ENCODE measurements at regions not wholly inside any gene's neighbourhood (a gene's known extent, or its start where the extent isn't known, plus 50 kb on each side); places are given as distances from the start of the nearest gene placed in this dataset.

DNA sequence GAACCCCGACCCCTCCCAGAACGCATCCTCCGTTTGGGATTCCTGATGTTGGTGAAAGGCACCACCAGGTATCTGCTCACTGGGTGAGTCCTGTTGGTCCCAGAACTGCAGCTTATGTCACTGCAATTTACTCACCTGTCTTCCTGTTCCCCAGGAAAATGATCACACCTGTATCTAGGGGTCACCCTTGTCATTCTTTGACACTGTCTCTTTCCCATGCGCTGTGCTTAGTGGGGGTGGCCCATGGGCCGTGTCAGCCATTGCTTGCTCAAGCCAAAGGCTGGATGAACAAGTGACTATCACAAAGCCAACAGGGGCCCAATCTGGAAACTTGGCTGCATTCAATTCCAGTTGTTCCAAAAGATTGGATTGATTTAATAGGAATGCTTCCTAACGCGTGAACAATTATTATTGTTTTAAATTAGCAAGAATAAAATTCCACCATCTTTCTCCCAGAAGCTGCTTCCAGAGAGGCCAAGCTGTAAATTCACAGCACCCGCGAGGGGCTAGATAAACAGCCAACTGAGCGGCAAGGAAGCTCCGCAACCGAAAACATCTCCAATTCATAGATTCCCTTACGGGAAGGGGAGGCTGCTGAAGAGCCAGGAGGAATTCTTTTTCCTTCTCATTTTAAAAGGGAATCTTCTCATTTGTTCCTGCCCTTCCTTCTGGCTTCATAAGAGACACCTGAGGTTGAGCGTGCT lies 134.8 kb upstream of the ZMIZ1 start:
- Histone ChIP-seq H3K36me3 (ENCODE audit: control insufficient read depth in 4 of 4, insufficient read depth in 4 of 4, low read length in 4 of 4) (no peaks in the 10 kb centered on the region), H3K27me3 (ENCODE audit: control insufficient read depth in 3 of 3, insufficient read depth in 3 of 3, low read length in 2 of 3) (no peaks in the 10 kb centered on the region), H3K4me1 (ENCODE audit: control insufficient read depth in 5 of 5, insufficient read depth in 5 of 5, low read length in 5 of 5) (peaks cover 0 to 32% (median 18%) of the 10 kb centered on the region in 5 donors), H3K9ac (ENCODE audit: insufficient read depth in 1 of 2, low read length in 2 of 2) (no peak overlapping the region), H3K27ac (ENCODE audit: low read depth in 1 of 2, low read length in 1 of 2) (no peak overlapping the region), H3K9me3 (ENCODE audit: control insufficient read depth in 4 of 4, insufficient read depth in 3 of 4, low read length in 3 of 4) (no peaks in the 10 kb centered on the region), H3K4me3 (no peak overlapping the region)
- DNase-seq, result no peak
- WGBS, 2 donors, result 79 to 86% methylated on average over 14 of the region's 14 CpGs
- TF ChIP-seq, protein P1, sequence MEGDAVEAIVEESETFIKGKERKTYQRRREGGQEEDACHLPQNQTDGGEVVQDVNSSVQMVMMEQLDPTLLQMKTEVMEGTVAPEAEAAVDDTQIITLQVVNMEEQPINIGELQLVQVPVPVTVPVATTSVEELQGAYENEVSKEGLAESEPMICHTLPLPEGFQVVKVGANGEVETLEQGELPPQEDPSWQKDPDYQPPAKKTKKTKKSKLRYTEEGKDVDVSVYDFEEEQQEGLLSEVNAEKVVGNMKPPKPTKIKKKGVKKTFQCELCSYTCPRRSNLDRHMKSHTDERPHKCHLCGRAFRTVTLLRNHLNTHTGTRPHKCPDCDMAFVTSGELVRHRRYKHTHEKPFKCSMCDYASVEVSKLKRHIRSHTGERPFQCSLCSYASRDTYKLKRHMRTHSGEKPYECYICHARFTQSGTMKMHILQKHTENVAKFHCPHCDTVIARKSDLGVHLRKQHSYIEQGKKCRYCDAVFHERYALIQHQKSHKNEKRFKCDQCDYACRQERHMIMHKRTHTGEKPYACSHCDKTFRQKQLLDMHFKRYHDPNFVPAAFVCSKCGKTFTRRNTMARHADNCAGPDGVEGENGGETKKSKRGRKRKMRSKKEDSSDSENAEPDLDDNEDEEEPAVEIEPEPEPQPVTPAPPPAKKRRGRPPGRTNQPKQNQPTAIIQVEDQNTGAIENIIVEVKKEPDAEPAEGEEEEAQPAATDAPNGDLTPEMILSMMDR (IDR thresholded peaks at IDR 0.05; ENCODE audit: control extremely low read depth, extremely low read depth), result no peak
- no peak for ATAC-seq (ENCODE audit: insufficient read depth, low FRiP score)

DNA sequence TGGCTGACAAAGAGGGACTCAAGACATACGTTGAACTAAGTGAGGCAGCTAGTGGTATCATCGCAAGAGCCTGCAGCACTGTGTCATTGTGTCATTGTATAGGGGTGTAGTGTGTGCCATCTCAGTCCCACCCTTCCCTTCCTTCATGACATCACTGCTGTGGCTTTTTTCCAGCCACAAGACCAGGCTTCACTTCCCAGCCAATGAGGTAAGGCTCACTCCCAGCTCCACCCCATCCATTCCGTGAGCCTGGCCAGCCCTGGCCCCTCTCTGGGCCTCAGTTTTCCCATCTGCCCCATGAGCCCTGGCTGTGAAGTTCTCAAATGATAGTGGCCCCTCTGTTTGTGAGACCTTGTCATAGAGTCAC lies 134.3 kb upstream of the ZMIZ1 start:
- WGBS, 2 donors, result 58 to 70% methylated on average over 3 of the region's 3 CpGs
- peak overlapping the region in 1 of 2 donors; percentile 13 for H3K27ac ChIP-seq (ENCODE audit: low read depth in 1 of 2, low read length in 1 of 2)

DNA sequence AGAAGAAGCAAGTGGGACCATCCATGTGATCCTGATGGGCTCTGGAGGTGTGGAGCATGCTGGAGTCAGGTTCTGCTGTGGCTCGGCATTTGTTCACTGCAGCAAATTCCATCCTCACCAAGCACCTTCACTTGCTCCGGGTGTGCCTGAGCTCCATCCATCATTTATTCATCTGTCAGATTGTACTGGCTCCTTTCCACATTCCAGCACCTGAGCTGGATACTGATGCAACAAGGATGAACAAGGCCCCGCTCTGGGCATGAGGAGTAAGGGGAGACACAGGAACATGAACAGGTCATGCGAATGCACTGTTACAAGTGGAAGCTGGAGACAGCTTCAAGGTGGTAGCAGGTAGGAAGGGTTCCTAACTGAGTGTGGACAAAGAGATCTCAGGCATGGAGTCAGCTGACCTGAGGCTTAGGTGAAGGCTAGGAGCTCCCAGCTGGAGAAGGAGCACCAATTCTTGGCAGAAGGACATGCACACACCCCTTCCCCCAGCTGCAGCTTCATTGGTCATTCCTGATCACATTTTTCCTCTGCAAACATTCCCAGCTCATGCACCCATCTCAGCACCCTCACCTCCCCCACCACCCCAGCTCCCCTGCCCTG lies 133.7 kb upstream of the ZMIZ1 start:
- peak overlapping the region in 1 of 2 donors; percentile 50 for H3K27ac ChIP-seq (ENCODE audit: low read depth in 1 of 2, low read length in 1 of 2)
- peaks cover 0 to 33% (median 18%) of the 10 kb centered on the region in 5 donors for H3K4me1 ChIP-seq (ENCODE audit: control insufficient read depth in 5 of 5, insufficient read depth in 5 of 5, low read length in 5 of 5)
- no peaks in the 10 kb centered on the region for H3K27me3 ChIP-seq (ENCODE audit: control insufficient read depth in 3 of 3, insufficient read depth in 3 of 3, low read length in 2 of 3)
- H3K9ac ChIP-seq (ENCODE audit: insufficient read depth in 1 of 2, low read length in 2 of 2), result no peak overlapping the region
- TF ChIP-seq, protein P1 (IDR thresholded peaks at IDR 0.05; ENCODE audit: control extremely low read depth, extremely low read depth), result no peak
- DNase-seq (no peak), ATAC-seq (ENCODE audit: insufficient read depth, low FRiP score) (no peak)
- WGBS, 2 donors, result 91 to 94% methylated on average over 4 of the region's 4 CpGs
- H3K36me3 ChIP-seq (ENCODE audit: control insufficient read depth in 4 of 4, insufficient read depth in 4 of 4, low read length in 4 of 4), result no peaks in the 10 kb centered on the region
- no peak overlapping the region for H3K4me3 ChIP-seq
- H3K9me3 ChIP-seq (ENCODE audit: control insufficient read depth in 4 of 4, insufficient read depth in 3 of 4, low read length in 3 of 4), result no peaks in the 10 kb centered on the region

More for the DNA sequence above, 134.3 kb upstream of the ZMIZ1 start:
- TF ChIP-seq, protein P1 (IDR thresholded peaks at IDR 0.05; ENCODE audit: control extremely low read depth, extremely low read depth), result no peak
- H3K9me3 ChIP-seq (ENCODE audit: control insufficient read depth in 4 of 4, insufficient read depth in 3 of 4, low read length in 3 of 4), result no peaks in the 10 kb centered on the region
- no peaks in the 10 kb centered on the region for H3K36me3 ChIP-seq (ENCODE audit: control insufficient read depth in 4 of 4, insufficient read depth in 4 of 4, low read length in 4 of 4)
- DNase-seq (peak in 1 of 3 donors; percentile 56), ATAC-seq (ENCODE audit: insufficient read depth, low FRiP score) (no peak)
- no peaks in the 10 kb centered on the region for H3K27me3 ChIP-seq (ENCODE audit: control insufficient read depth in 3 of 3, insufficient read depth in 3 of 3, low read length in 2 of 3)
- peaks cover 0 to 33% (median 18%) of the 10 kb centered on the region in 5 donors for H3K4me1 ChIP-seq (ENCODE audit: control insufficient read depth in 5 of 5, insufficient read depth in 5 of 5, low read length in 5 of 5)
- H3K9ac ChIP-seq (ENCODE audit: insufficient read depth in 1 of 2, low read length in 2 of 2), result no peak overlapping the region
- H3K4me3 ChIP-seq, result no peak overlapping the region

All from lung (tissue), 11 donors.